Brain microvascular endothelial cell (primary cell): ENCODE measurements at regions not wholly inside any gene's neighbourhood (a gene's known extent, or its start where the extent isn't known, plus 50 kb on each side); places are given as distances from the start of the nearest gene placed in this dataset.

Source experiments
- DNase-seq: peaks from one replicate; pipeline ENCODE4 v3.0.0-alpha.2; 2020
- H3K27ac ChIP-seq: fragments of 250-450 bp; sonication (Bioruptor Pico); 2 replicates; pipeline ENCODE4 v1.5.1; 2020; ENCODE audit warnings: mild to moderate bottlenecking, moderate library complexity
- H3K27me3 ChIP-seq: fragments of 250-450 bp; sonication (Bioruptor Pico); replicated peaks from 2 replicates; pipeline ENCODE4 v1.5.1; 2020; ENCODE audit warnings: mild to moderate bottlenecking
- H3K36me3 ChIP-seq: fragments of 250-450 bp; sonication (Bioruptor Pico); replicated peaks from 2 replicates; pipeline ENCODE4 v1.5.1; 2020; ENCODE audit warnings: mild to moderate bottlenecking
- H3K4me3 ChIP-seq: 2 replicates; pipeline ENCODE4 v1.5.1; 2011; ENCODE audit warnings: low read depth, mild to moderate bottlenecking, control low read depth, low read length, moderate library complexity
- CTCF ChIP-seq: IDR thresholded peaks from 2 replicates; pipeline ENCODE4 v1.5.1; 2011; ENCODE audit warnings: low read depth, mild to moderate bottlenecking, moderate library complexity, low read length, control low read depth, inconsistent platforms; ENCODE audit errors: missing control alignments
- in situ Hi-C: cut with HindIII; loops from 2 replicates; pipeline ENCODE4 v1.10.0; 2017; ENCODE audit warnings: low sequenced_read_pairs, low pct_ligation_motif_present

DNA sequence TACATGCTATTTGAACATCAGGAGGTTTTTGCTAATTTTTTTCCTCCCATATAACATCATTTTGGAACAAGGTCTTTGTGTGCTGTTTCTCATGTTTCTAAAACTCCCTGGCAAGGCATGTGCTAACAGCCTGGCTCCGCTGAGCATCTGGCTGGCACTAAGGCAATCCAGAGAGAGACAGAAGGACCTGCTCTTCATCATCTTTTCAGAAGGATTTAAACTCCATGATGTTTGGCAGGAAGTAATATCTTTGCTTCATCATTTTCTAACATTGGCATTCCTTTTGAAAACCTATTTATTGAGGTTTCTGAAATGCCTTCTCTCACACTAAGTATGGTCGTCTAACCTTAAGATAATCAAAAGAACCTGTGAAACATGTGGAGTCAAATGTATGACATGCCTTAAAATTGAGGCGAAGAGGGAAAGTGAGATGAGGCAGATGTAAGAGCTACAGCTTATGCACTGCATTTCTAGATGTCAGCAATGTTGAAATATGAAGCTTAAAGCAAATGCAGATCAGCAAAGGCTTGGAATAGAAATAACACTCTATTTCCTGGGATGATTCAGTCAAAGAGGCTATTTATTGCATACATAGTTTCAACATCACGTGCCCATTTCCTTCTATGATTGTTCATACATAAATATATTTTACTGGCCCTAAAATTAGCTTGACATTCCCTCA lies 592.0 kb downstream of the ZNF385D start:
- in situ Hi-C loops, result no loop called here
- peak; percentile 8 for DNase-seq
- Histone ChIP-seq H3K27ac (no peak overlapping the region), H3K36me3 (no peaks in the 10 kb centered on the region), H3K4me3 (no peak overlapping the region), H3K27me3 (no peaks in the 10 kb centered on the region)
- no peak for TF ChIP-seq CTCF

GRCh38 chr3:21154911-21155310 lies 596.1 kb downstream of the ZNF385D start:
- no peak overlapping the region for H3K27ac ChIP-seq
- H3K36me3 ChIP-seq, result no peaks in the 10 kb centered on the region
- no peak overlapping the region for H3K4me3 ChIP-seq
- DNase-seq, result no peak
- H3K27me3 ChIP-seq, result no peaks in the 10 kb centered on the region
- no peak for TF ChIP-seq CTCF
- in situ Hi-C loops, result no loop called here

DNA sequence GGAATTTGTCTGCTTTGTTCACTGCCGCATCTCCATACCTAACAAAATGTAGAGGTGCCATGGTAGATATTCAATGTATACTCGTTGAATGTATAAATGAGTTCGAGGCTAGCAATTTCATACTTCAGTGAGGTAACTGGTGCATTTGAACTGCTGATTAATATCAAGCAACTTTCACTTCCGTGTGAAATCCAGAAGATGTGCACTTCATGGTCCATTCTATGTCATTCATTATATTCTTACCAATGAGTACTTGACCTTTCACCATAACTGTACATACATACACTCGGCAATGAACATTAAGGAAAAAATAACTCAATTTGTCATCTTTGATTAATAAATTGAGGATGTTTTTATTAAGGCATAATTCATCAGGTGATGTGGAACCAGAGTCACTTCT lies 598.5 kb downstream of the ZNF385D start:
- no peaks in the 10 kb centered on the region for H3K27me3 ChIP-seq

GRCh38 chr3:21142949-21143348 lies 608.1 kb downstream of the ZNF385D start:
- Histone ChIP-seq H3K27ac (no peak overlapping the region), H3K4me3 (no peak overlapping the region), H3K36me3 (no peaks in the 10 kb centered on the region), H3K27me3 (no peaks in the 10 kb centered on the region)
- DNase-seq, result no peak
- in situ Hi-C loops, result no loop called here
- no peak for TF ChIP-seq CTCF

More for the DNA sequence above, 598.5 kb downstream of the ZNF385D start:
- in situ Hi-C loops, result no loop called here
- no peak overlapping the region for H3K27ac ChIP-seq
- no peak for TF ChIP-seq CTCF
- no peak for DNase-seq
- H3K4me3 ChIP-seq, result no peak overlapping the region
- H3K36me3 ChIP-seq, result no peaks in the 10 kb centered on the region

DNA sequence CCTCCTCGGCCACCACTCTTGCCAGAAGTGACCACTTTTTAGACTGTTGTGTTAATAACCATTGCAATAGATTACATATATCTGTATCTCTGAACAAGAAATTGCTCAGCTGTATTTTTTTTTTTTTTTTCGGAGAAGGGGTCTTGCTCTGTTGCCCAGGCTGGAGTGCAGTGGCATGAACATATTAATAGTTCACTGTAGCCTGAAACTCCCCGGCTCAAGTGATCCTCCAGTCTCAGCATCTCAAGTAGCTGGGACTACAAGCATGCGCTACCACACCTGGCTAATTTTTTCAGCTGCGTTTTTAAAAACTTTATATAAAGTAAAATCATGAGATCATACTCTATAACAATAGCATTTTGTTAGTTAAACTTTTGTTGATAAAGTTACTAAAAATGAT lies 609.0 kb downstream of the ZNF385D start:
- DNase-seq, result no peak
- no peaks in the 10 kb centered on the region for H3K36me3 ChIP-seq
- H3K4me3 ChIP-seq, result no peak overlapping the region
- H3K27me3 ChIP-seq, result no peaks in the 10 kb centered on the region
- TF ChIP-seq CTCF, result no peak
- in situ Hi-C loops, result no loop called here
- H3K27ac ChIP-seq, result no peak overlapping the region

GRCh38 chr3:21140785-21141184 lies 610.2 kb downstream of the ZNF385D start:
- DNase-seq, result no peak
- H3K27ac ChIP-seq, result no peak overlapping the region
- in situ Hi-C loops, result no loop called here
- H3K36me3 ChIP-seq, result no peaks in the 10 kb centered on the region
- no peaks in the 10 kb centered on the region for H3K27me3 ChIP-seq
- no peak overlapping the region for H3K4me3 ChIP-seq
- no peak for TF ChIP-seq CTCF
